ENCODE measurements at regions not wholly inside any gene's neighbourhood (a gene's known extent, or its start where the extent isn't known, plus 50 kb on each side); places are given as distances from the start of the nearest gene placed in this dataset.

- H3K9ac ChIP-seq (ENCODE audit: low read length): no peak overlapping the region
- no peak for FAIRE-seq
- Mint-ChIP-seq H3K27me3 (ENCODE audit: low read depth, unreplicated experiment) (no peaks in the 10 kb centered on the region), H3K36me3 (ENCODE audit: low read depth, unreplicated experiment) (no peaks in the 10 kb centered on the region), H3K9me3 (ENCODE audit: unreplicated experiment) (peaks cover 3% of the 10 kb centered on the region), H3K4me3 (ENCODE audit: unreplicated experiment) (no peak overlapping the region), H3K4me1 (ENCODE audit: low read depth, unreplicated experiment) (peaks cover 8% of the 10 kb centered on the region), H3K27ac (ENCODE audit: unreplicated experiment) (no peak overlapping the region)
- H3K27ac ChIP-seq (ENCODE audit: low read depth, low read length): no peak overlapping the region
- no peaks in the 10 kb centered on the region for H3K36me3 ChIP-seq (ENCODE audit: insufficient read depth, low read length)
- peak; percentile 4 for DNase-seq (ENCODE audit: low read depth)
- H3K4me1 ChIP-seq (ENCODE audit: insufficient read depth, low read length): no peaks in the 10 kb centered on the region
- no peaks in the 10 kb centered on the region for H3K79me2 ChIP-seq (ENCODE audit: insufficient read depth, low read length)
- no peak overlapping the region for H3K4me2 ChIP-seq (ENCODE audit: low read length)
- no peaks in the 10 kb centered on the region for H3K9me3 ChIP-seq (ENCODE audit: insufficient read depth, low read depth, low read length)
- H4K20me1 ChIP-seq (ENCODE audit: insufficient read depth, low read length): no peaks in the 10 kb centered on the region
- H3K27me3 ChIP-seq (ENCODE audit: insufficient read depth, low read length): no peaks in the 10 kb centered on the region
- H2AFZ ChIP-seq (ENCODE audit: low read depth, low read length): no peak overlapping the region
- TF ChIP-seq CTCF (IDR thresholded peaks at IDR 0.05; ENCODE audit: insufficient read depth, low read depth, low read length): no peak
- TF ChIP-seq EZH2 (IDR thresholded peaks at IDR 0.05; ENCODE audit: insufficient read depth, low read length): no peak
- no peak overlapping the region for H3K4me3 ChIP-seq (ENCODE audit: insufficient read depth, low read depth, low read length)
Observed at GRCh38 chr15:93703092-93703739, 528.1 kb upstream of the MCTP2 start.

GRCh38 chr15:93700051-93700450, 531.3 kb upstream of the MCTP2 start:
- Histone ChIP-seq H3K4me2 (ENCODE audit: low read length) (no peak overlapping the region), H3K9ac (ENCODE audit: low read length) (no peak overlapping the region), H3K9me3 (ENCODE audit: insufficient read depth, low read depth, low read length) (no peaks in the 10 kb centered on the region), H3K4me3 (ENCODE audit: insufficient read depth, low read depth, low read length) (no peak overlapping the region), H2AFZ (ENCODE audit: low read depth, low read length) (no peak overlapping the region), H3K27me3 (ENCODE audit: insufficient read depth, low read length) (no peaks in the 10 kb centered on the region), H3K27ac (ENCODE audit: low read depth, low read length) (no peak overlapping the region), H3K79me2 (ENCODE audit: insufficient read depth, low read length) (no peaks in the 10 kb centered on the region), H3K36me3 (ENCODE audit: insufficient read depth, low read length) (no peaks in the 10 kb centered on the region), H4K20me1 (ENCODE audit: insufficient read depth, low read length) (no peaks in the 10 kb centered on the region), H3K4me1 (ENCODE audit: insufficient read depth, low read length) (no peaks in the 10 kb centered on the region)
- no peak overlapping the region for H3K4me3 Mint-ChIP-seq (ENCODE audit: unreplicated experiment)
- DNase-seq (ENCODE audit: low read depth): no peak
- H3K4me1 Mint-ChIP-seq (ENCODE audit: low read depth, unreplicated experiment): peaks cover 8% of the 10 kb centered on the region
- H3K27ac Mint-ChIP-seq (ENCODE audit: unreplicated experiment): no peak overlapping the region
- no peaks in the 10 kb centered on the region for H3K36me3 Mint-ChIP-seq (ENCODE audit: low read depth, unreplicated experiment)
- H3K9me3 Mint-ChIP-seq (ENCODE audit: unreplicated experiment): peaks cover 5% of the 10 kb centered on the region
- TF ChIP-seq CTCF (IDR thresholded peaks at IDR 0.05; ENCODE audit: insufficient read depth, low read depth, low read length) (no peak), EZH2 (IDR thresholded peaks at IDR 0.05; ENCODE audit: insufficient read depth, low read length) (no peak)
- no peak for FAIRE-seq
- no peaks in the 10 kb centered on the region for H3K27me3 Mint-ChIP-seq (ENCODE audit: low read depth, unreplicated experiment)

- H3K79me2 ChIP-seq (ENCODE audit: insufficient read depth, low read length): no peaks in the 10 kb centered on the region
- no peaks in the 10 kb centered on the region for H4K20me1 ChIP-seq (ENCODE audit: insufficient read depth, low read length)
- Mint-ChIP-seq H3K4me3 (ENCODE audit: unreplicated experiment) (no peak overlapping the region), H3K27me3 (ENCODE audit: low read depth, unreplicated experiment) (no peaks in the 10 kb centered on the region), H3K9me3 (ENCODE audit: unreplicated experiment) (peaks cover 2% of the 10 kb centered on the region), H3K36me3 (ENCODE audit: low read depth, unreplicated experiment) (no peaks in the 10 kb centered on the region), H3K4me1 (ENCODE audit: low read depth, unreplicated experiment) (no peaks in the 10 kb centered on the region), H3K27ac (ENCODE audit: unreplicated experiment) (no peak overlapping the region)
- no peak overlapping the region for H3K4me3 ChIP-seq (ENCODE audit: insufficient read depth, low read depth, low read length)
- DNase-seq (ENCODE audit: low read depth) (no peak), FAIRE-seq (no peak)
- H3K4me1 ChIP-seq (ENCODE audit: insufficient read depth, low read length): no peaks in the 10 kb centered on the region
- no peaks in the 10 kb centered on the region for H3K9me3 ChIP-seq (ENCODE audit: insufficient read depth, low read depth, low read length)
- no peak overlapping the region for H3K27ac ChIP-seq (ENCODE audit: low read depth, low read length)
- no peak overlapping the region for H2AFZ ChIP-seq (ENCODE audit: low read depth, low read length)
- no peak overlapping the region for H3K4me2 ChIP-seq (ENCODE audit: low read length)
- H3K9ac ChIP-seq (ENCODE audit: low read length): no peak overlapping the region
- TF ChIP-seq EZH2 (IDR thresholded peaks at IDR 0.05; ENCODE audit: insufficient read depth, low read length) (no peak), CTCF (IDR thresholded peaks at IDR 0.05; ENCODE audit: insufficient read depth, low read depth, low read length) (no peak)
- H3K36me3 ChIP-seq (ENCODE audit: insufficient read depth, low read length): no peaks in the 10 kb centered on the region
- no peaks in the 10 kb centered on the region for H3K27me3 ChIP-seq (ENCODE audit: insufficient read depth, low read length)
Observed at GRCh38 chr15:93694033-93694432, 537.3 kb upstream of the MCTP2 start.
